ENCODE measurements at regions not wholly inside any gene's neighbourhood (a gene's known extent, or its start where the extent isn't known, plus 50 kb on each side); places are given as distances from the start of the nearest gene placed in this dataset.

DNA sequence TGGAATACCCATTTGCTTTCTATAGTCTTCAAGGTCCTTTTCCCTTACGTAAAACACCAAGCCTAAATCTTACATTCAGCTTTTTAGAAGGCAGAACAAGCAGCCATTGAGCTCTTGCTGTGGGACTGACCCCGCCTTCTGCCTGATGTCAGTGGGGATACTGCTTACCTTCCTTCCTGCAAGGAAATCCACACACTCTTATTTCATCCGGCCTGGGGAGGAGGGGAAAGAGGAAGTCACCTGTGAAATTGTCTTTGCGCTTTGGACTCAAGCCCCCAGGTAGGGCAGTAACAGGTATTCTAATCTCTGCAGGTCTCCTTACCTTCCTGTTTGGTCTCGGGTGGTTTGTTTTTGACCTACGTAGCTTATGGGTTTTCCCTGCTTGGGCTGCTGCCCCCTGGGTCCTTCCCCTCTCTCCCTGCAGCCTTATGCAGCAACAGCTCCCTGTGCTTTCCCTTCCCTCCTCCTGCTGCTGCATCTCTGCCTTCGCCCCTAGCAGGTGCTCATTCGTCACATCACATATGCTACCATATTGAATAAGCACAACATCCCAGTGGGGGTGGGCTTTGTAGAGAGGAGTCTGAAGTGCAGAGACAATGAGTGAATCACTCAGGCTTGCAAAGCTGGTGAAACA, 402.5 kb upstream of the TRIB2 start:
- DNase-seq (ENCODE audit: low read depth in 2 of 2) = no peak

- no peak for DNase-seq (ENCODE audit: low read depth in 2 of 2)
These were observed 401.5 kb upstream of the TRIB2 start for GRCh38 chr2:12315224-12315623.

DNA sequence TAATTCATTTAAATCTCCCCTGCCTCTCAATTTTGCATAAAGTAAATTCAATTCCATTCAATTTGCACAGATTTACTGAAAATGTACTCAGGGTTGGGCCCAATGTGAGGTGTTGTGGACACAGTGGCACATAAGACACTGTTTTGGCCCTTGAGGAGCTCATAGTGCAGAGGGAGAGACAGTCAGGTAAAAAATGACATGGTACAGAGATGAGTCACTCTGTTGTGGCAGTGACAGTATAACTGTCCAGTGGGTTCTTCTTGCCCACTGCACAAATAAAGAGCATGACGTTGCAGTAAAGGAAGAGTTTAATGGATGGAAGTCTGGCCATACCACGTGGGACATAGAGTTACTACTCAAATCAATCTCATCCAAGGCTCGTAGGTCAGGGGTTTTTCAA, 400.3 kb upstream of the TRIB2 start:
- DNase-seq (ENCODE audit: low read depth in 2 of 2) = no peak

DNA sequence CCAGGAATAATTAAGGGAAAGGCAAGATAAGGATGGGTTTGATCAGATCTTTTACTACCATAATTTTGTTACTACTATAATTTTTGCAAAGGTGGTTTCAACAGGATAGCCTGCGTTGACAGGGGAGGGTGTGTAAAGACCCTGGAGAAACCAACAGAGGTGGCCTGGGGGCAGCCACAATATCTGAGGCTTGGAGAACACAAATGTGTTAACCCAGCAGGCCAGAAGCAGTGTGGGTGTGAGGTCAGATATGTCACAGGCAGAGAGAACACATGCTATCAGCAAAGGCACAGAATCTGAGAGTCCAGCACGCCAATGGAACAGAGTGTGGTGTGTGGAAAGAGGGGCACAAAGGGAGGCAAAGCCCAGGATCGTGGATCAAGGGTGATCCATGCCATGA, 399.4 kb upstream of the TRIB2 start:
- DNase-seq (ENCODE audit: low read depth in 2 of 2) = no peak

GRCh38 chr2:12317814-12318426, 398.8 kb upstream of the TRIB2 start:
- peak; percentile 50 to 55 for DNase-seq (ENCODE audit: low read depth in 2 of 2)

DNA sequence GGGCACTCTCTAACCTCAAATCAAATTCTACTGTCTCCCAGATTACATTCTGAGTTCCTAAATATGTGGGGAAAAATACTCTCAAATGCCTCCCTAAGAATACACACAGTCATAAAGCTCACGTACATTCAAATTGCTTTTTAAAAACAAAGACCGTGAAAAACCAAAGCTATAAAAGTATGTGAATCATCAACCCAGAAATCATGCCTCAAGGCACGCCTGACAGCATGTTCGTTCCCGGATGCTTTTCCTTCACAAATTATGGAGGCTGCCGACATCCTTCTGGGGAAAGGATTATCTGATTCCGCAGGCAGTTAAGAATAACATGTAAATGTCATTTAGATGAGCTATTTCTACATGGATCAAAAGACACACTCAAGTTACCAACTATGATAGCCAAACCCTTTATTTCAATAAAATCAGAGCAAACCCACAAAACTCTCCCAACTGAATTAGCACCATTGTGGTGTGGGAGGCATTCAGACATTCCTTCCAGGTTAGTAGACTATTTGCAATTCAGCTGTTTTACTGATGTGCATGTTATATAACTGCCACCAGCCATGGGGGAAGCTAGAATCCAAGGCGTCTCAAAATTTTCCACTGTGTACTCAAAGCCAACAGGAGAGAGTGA, 398.2 kb upstream of the TRIB2 start:
- peak; percentile 89 to 90 for DNase-seq (ENCODE audit: low read depth in 2 of 2)

DNA sequence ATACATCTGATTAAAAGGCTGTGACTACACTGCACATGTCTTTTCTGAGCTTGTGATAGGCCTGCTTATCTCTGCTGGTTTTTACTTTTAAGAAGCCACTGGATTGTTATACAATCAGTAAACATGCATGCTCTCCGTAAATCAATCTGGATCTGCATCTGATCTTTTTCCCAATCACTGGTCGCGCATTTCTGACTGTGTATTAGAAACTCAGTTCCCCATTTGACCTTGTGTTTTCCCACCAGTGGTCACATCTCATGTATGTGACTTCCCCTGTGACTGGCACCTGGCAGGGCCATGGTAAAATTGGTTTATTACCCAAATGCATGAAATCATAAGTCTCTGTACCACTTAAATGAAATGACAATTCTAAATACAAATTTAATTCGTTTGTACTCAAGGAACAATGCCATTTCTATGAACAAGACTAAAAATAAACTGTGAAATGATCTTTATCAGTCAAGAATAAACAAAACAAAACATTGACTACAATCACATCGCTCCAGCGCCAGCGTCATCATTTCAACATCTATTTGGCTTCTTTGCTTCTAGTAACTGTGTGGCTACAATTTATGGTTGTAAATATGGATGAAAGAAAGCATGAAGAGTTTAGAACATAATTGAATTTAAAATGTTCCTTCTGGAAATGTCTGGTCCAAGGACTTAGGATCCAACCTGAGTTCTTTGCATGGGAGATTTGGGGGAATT, 396.6 kb upstream of the TRIB2 start:
- DNase-seq (ENCODE audit: low read depth in 2 of 2) = no peak

GRCh38 chr2:12320991-12321641, 395.6 kb upstream of the TRIB2 start:
- peak; percentile 88 to 89 for DNase-seq (ENCODE audit: low read depth in 2 of 2)

- no peak for DNase-seq (ENCODE audit: low read depth in 2 of 2)
These were observed 394.9 kb upstream of the TRIB2 start for GRCh38 chr2:12321886-12322285.

- DNase-seq (ENCODE audit: low read depth in 2 of 2) = no peak
These were observed 390.9 kb upstream of the TRIB2 start for GRCh38 chr2:12325806-12326205.

DNA sequence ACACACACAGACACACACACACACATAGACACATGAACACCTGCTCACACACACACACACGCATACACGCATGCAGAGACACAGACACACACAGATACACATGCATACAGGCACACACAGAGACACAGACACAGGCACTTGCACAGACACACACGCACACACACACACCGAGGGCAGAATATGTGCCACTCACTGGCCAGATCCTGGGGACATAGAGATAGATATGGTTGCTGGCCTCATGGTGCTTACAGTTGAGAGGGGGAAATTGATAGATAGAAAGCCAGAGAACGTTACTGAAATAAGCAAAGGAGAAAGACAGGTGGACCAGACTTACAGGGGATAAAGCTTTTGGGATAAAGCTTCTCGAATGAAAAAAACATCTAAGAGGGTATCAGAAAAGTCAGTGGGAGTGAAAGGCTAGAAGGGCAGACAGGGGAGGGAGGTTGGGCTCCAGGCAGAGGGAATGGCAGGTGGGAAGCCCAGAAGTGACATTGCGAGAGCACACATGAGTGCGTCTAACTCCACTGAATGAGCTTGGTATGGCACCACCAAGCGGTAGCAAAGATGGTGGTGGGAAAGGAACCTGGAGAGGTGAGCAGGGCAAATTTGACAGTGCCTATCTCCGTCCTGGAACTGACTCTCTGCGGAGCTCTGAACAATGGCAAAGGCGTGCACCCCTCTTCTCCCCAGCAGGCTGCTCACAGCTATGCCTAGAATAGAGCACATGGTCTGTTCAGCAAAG, 390.1 kb upstream of the TRIB2 start:
- DNase-seq (ENCODE audit: low read depth in 2 of 2) = no peak

GRCh38 chr2:12330916-12331315, 385.8 kb upstream of the TRIB2 start:
- DNase-seq (ENCODE audit: low read depth in 2 of 2) = no peak

GRCh38 chr2:12331698-12332097, 385.0 kb upstream of the TRIB2 start:
- no peak for DNase-seq (ENCODE audit: low read depth in 2 of 2)

- no peak for DNase-seq (ENCODE audit: low read depth in 2 of 2)
These were observed 383.4 kb upstream of the TRIB2 start for GRCh38 chr2:12333293-12333692.

GRCh38 chr2:12334412-12334966, 382.2 kb upstream of the TRIB2 start:
- no peak for DNase-seq (ENCODE audit: low read depth in 2 of 2)

GRCh38 chr2:12335131-12335530, 381.6 kb upstream of the TRIB2 start:
- no peak for DNase-seq (ENCODE audit: low read depth in 2 of 2)

DNA sequence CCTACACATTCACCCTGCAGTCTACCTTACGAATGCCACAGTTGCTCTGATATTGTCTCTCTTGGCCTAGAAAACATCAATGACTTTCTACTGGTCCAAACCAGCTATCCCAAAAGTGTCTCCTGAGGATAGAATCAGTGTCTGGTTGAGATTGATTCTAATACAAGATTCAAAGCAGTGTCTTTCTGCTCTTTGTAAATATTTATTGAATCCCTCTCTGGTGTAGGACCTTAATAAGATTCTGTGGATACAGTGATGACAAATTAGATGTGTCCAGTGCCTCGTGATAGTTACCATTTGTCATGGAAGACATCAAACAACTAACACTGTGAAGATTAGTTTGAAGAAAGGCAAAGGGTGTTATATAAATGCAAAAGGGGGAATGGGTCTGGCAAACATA, 380.7 kb upstream of the TRIB2 start:
- DNase-seq (ENCODE audit: low read depth in 2 of 2) = no peak

DNA sequence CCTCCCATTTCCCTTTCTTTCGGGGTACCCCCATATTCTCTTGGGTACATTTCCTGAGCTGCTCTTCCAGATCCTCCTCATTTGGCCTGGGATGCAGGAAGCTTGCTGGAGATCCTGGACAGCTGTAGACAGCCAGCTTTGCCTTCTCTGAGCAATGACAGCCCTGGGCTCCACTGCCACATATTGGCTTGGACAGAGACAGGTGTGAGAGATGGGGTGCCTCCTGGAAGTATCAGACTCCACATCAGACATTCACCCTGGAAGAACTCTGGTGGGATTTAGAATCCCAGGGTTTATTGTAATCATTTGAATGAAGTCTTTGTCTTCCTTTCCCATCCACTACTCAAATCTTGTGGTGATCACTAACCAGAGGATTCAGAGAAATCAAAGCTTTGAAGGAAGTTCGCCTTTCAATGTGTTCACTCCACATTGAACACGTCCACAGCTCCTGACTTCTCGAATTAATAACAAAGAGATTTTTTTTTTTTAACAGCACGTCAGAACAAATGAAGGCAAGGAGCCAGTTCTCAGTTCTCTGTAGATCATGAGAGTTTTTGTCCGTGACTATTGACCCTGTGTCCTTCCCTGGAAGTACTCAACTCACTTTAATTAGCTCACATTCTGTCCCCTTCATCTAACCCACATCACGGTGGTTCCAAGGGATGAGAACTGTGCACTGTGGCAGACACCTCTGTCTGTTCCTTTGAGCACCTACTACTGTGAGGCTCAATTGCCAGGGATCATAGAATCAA, 377.6 kb upstream of the TRIB2 start:
- no peak for DNase-seq (ENCODE audit: low read depth in 2 of 2)

- peak; percentile 35 to 36 for DNase-seq (ENCODE audit: low read depth in 2 of 2)
These were observed 376.6 kb upstream of the TRIB2 start for GRCh38 chr2:12340164-12340563.

GRCh38 chr2:12341215-12341614, 375.5 kb upstream of the TRIB2 start:
- DNase-seq (ENCODE audit: low read depth in 2 of 2) = no peak

DNA sequence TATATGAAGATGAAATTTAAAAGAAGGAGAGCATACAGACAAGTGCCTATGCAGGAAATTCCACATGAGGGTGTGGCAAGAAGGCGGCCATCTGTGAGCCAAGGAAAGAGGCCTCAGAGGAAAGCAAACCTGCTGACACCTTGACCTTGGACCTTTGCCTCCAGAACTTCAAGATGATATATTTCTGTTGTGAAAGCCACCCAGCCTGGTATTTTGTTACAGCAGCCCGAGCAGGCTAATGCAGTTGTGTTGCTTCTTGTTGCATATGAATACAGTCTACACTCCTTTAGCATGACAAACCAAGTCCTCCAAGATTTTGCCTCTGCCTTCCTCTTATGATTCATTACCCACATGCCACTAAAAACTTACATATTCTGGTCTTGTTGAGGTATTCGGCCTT, 374.8 kb upstream of the TRIB2 start:
- DNase-seq (ENCODE audit: low read depth in 2 of 2) = no peak

Measured in fibroblast of skin of left biceps (primary cell).